Rectal smooth muscle tissue (tissue), 1 donor: ENCODE measurements at regions not wholly inside any gene's neighbourhood (a gene's known extent, or its start where the extent isn't known, plus 50 kb on each side); places are given as distances from the start of the nearest gene placed in this dataset.

Experiments
- H3K27ac ChIP-seq: one replicate; pipeline ENCODE4 v1.7.0; 2013; ENCODE audit warnings: low read depth, low read length, inconsistent platforms
- H3K27me3 ChIP-seq: one replicate; pipeline ENCODE4 v1.7.0; 2013; ENCODE audit warnings: low read length; ENCODE audit not compliant: control insufficient read depth, insufficient read depth
- H3K36me3 ChIP-seq: one replicate; pipeline ENCODE4 v1.7.0; 2013; ENCODE audit warnings: low read length; ENCODE audit not compliant: control insufficient read depth, insufficient read depth
- H3K4me1 ChIP-seq: one replicate; pipeline ENCODE4 v1.7.0; 2013; ENCODE audit warnings: low read length; ENCODE audit not compliant: control insufficient read depth, insufficient read depth
- H3K4me3 ChIP-seq: one replicate; pipeline ENCODE4 v1.7.0; 2013; ENCODE audit warnings: low read length
- H3K9ac ChIP-seq: one replicate; pipeline ENCODE4 v1.7.0; 2013; ENCODE audit warnings: low read length

DNA sequence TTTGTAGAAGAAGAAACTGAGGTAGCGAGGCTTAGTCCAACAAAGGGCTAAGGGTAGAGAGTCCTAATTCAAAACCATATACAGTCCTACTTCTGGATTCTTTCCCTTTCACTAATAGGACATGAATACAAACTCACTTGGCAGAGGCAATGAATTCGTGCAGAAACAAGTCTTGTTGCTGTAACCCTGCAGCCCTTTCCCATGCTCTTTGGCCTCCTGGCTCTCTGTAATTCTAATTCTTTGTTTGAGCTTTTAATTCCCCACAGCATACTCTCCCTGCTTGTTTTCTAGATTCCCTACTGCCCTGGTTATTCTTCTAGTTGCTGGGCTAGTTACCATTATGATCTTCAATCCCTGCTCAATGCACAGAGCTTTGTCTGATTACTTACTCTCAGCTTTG lies 381.4 kb downstream of the ETNK1 start:
- Histone ChIP-seq H3K27ac (no peak overlapping the region), H3K4me3 (no peak overlapping the region), H3K36me3 (no peaks in the 10 kb centered on the region), H3K9ac (no peak overlapping the region), H3K4me1 (peaks cover 4% of the 10 kb centered on the region), H3K27me3 (no peaks in the 10 kb centered on the region)

- H3K27ac ChIP-seq = no peak overlapping the region
- H3K4me1 ChIP-seq = peaks cover 4% of the 10 kb centered on the region
- no peaks in the 10 kb centered on the region for H3K27me3 ChIP-seq
- H3K4me3 ChIP-seq = no peak overlapping the region
- no peaks in the 10 kb centered on the region for H3K36me3 ChIP-seq
- H3K9ac ChIP-seq = no peak overlapping the region
Measured at GRCh38 chr12:23008623-23009022, 383.7 kb downstream of the ETNK1 start.

GRCh38 chr12:23014749-23015148 lies 389.8 kb downstream of the ETNK1 start:
- Histone ChIP-seq H3K36me3 (no peaks in the 10 kb centered on the region), H3K4me1 (no peaks in the 10 kb centered on the region), H3K9ac (no peak overlapping the region), H3K27ac (no peak overlapping the region), H3K27me3 (no peaks in the 10 kb centered on the region), H3K4me3 (no peak overlapping the region)

GRCh38 chr12:23025372-23026016 lies 400.5 kb downstream of the ETNK1 start:
- H3K9ac ChIP-seq = no peak overlapping the region
- no peaks in the 10 kb centered on the region for H3K4me1 ChIP-seq
- no peaks in the 10 kb centered on the region for H3K36me3 ChIP-seq
- H3K27me3 ChIP-seq = no peaks in the 10 kb centered on the region
- H3K4me3 ChIP-seq = no peak overlapping the region
- no peak overlapping the region for H3K27ac ChIP-seq

GRCh38 chr12:23028158-23028802 lies 403.3 kb downstream of the ETNK1 start:
- H3K4me3 ChIP-seq = no peak overlapping the region
- H3K4me1 ChIP-seq = no peaks in the 10 kb centered on the region
- H3K36me3 ChIP-seq = no peaks in the 10 kb centered on the region
- H3K27me3 ChIP-seq = no peaks in the 10 kb centered on the region
- no peak overlapping the region for H3K9ac ChIP-seq
- H3K27ac ChIP-seq = no peak overlapping the region

- H3K4me3 ChIP-seq = no peak overlapping the region
- no peak overlapping the region for H3K9ac ChIP-seq
- H3K36me3 ChIP-seq = no peaks in the 10 kb centered on the region
- H3K27ac ChIP-seq = no peak overlapping the region
- H3K4me1 ChIP-seq = no peaks in the 10 kb centered on the region
- no peaks in the 10 kb centered on the region for H3K27me3 ChIP-seq
Measured at GRCh38 chr12:23029185-23029584, 404.2 kb downstream of the ETNK1 start.

- Histone ChIP-seq H3K4me1 (no peaks in the 10 kb centered on the region), H3K27ac (no peak overlapping the region), H3K4me3 (no peak overlapping the region), H3K9ac (no peak overlapping the region), H3K27me3 (no peaks in the 10 kb centered on the region), H3K36me3 (no peaks in the 10 kb centered on the region)
Measured at GRCh38 chr12:23039834-23040233, 414.9 kb downstream of the ETNK1 start.

GRCh38 chr12:23041774-23042173 lies 416.8 kb downstream of the ETNK1 start:
- no peaks in the 10 kb centered on the region for H3K36me3 ChIP-seq
- no peaks in the 10 kb centered on the region for H3K4me1 ChIP-seq
- H3K4me3 ChIP-seq = no peak overlapping the region
- no peak overlapping the region for H3K27ac ChIP-seq
- H3K27me3 ChIP-seq = no peaks in the 10 kb centered on the region
- H3K9ac ChIP-seq = no peak overlapping the region

GRCh38 chr12:23043646-23044045 lies 418.7 kb downstream of the ETNK1 start:
- Histone ChIP-seq H3K27ac (no peak overlapping the region), H3K4me1 (no peaks in the 10 kb centered on the region), H3K4me3 (no peak overlapping the region), H3K36me3 (no peaks in the 10 kb centered on the region), H3K9ac (no peak overlapping the region), H3K27me3 (no peaks in the 10 kb centered on the region)

DNA sequence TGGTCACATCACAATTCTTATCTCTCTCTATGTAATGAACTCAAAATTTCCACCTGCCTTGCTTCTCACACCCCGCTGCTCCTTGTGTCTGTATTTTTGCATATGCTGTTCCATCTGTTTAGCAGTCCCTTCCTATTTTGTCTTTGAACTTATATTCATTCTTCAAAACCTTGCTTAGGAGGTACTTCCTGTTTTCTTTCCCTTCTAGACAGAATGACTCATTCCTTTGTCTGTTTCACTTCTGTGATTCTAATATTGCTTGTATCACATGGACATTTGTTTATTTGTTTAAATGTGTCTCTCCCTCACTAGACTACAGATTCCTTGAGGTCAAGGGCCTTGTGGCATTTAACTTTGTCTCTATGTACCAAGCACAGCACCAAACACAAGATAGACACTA lies 424.2 kb downstream of the ETNK1 start:
- H3K27me3 ChIP-seq = no peaks in the 10 kb centered on the region
- no peaks in the 10 kb centered on the region for H3K4me1 ChIP-seq
- no peak overlapping the region for H3K4me3 ChIP-seq
- no peak overlapping the region for H3K9ac ChIP-seq
- H3K27ac ChIP-seq = no peak overlapping the region
- no peaks in the 10 kb centered on the region for H3K36me3 ChIP-seq

- H3K27me3 ChIP-seq = no peaks in the 10 kb centered on the region
- H3K27ac ChIP-seq = no peak overlapping the region
- no peak overlapping the region for H3K4me3 ChIP-seq
- H3K36me3 ChIP-seq = no peaks in the 10 kb centered on the region
- no peak overlapping the region for H3K9ac ChIP-seq
- H3K4me1 ChIP-seq = no peaks in the 10 kb centered on the region
Measured at GRCh38 chr12:23055004-23055403, 430.0 kb downstream of the ETNK1 start.

DNA sequence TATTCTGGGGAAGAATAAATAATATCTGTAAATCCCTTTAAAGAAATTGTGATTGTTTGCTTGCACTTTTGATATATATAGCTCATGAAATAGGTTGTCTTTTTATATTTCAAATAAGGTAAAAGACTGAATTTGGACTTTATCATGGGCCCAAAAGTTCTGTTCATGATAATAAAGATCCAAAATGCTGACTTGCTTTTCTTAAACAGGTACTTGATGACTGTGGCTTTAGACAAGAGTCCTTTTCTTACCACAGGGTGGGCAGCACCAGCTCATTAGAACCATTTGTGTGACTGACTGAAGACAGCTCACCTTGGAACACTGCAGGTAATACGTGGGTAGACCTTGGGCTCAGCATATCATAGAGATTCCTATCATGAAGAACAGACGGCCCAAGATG lies 432.6 kb downstream of the ETNK1 start:
- no peaks in the 10 kb centered on the region for H3K4me1 ChIP-seq
- H3K4me3 ChIP-seq = no peak overlapping the region
- no peaks in the 10 kb centered on the region for H3K27me3 ChIP-seq
- no peak overlapping the region for H3K27ac ChIP-seq
- no peaks in the 10 kb centered on the region for H3K36me3 ChIP-seq
- H3K9ac ChIP-seq = no peak overlapping the region

DNA sequence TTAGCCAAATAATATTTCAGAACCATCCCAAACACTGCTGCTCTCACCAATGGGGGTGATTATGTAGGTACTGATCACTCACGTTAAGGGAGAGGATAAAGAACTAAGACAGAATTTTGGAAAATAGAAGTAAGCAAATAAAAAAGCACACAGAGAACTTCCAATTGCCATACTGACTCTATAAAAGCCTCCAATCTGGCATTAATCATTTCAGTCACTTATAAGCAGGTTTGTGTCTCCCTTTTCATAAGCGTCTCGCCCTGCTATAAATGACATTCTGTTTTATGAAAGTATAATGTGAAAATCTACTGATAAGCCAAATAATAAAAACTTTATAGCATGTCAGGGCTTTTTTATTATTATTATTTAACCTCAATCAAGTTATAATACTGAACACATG lies 435.2 kb downstream of the ETNK1 start:
- Histone ChIP-seq H3K36me3 (no peaks in the 10 kb centered on the region), H3K27ac (no peak overlapping the region), H3K9ac (no peak overlapping the region), H3K27me3 (no peaks in the 10 kb centered on the region), H3K4me1 (no peaks in the 10 kb centered on the region), H3K4me3 (no peak overlapping the region)
